Liver (tissue), 8 donors: ENCODE measurements at regions not wholly inside any gene's neighbourhood (a gene's known extent, or its start where the extent isn't known, plus 50 kb on each side); places are given as distances from the start of the nearest gene placed in this dataset.

Experiments
- DNase-seq: peaks from one replicate; pipeline ENCODE4 v3.0.0-alpha.2; 2017; ENCODE audit warnings: low spot score
- H3K27ac ChIP-seq, 2 donors: one replicate each; pipeline ENCODE4 v1.7.0; 2013; ENCODE audit warnings: inconsistent platforms in 2 of 2, low read length in 2 of 2, control low read depth in 1 of 2, low read depth in 1 of 2, mild to moderate bottlenecking in 1 of 2
- H3K27me3 ChIP-seq, 4 donors: one replicate each; pipeline versions ENCODE4 v1.6.1 to v1.7.0; 2013; ENCODE audit warnings: low read length in 3 of 4, inconsistent platforms in 1 of 4, mild to moderate bottlenecking in 1 of 4, moderate library complexity in 1 of 4; ENCODE audit not compliant: control insufficient read depth in 4 of 4, insufficient read depth in 4 of 4
- H3K36me3 ChIP-seq, 4 donors: one replicate each; pipeline versions ENCODE4 v1.6.1 to v1.7.0; 2013; ENCODE audit warnings: low read length in 3 of 4, mild to moderate bottlenecking in 3 of 4, low read depth in 1 of 4, moderate library complexity in 1 of 4; ENCODE audit not compliant: control insufficient read depth in 4 of 4, insufficient read depth in 3 of 4
- H3K4me1 ChIP-seq, 4 donors: one replicate each; pipeline versions ENCODE4 v1.6.1 to v1.7.0; 2013; ENCODE audit warnings: low read length in 3 of 4, mild to moderate bottlenecking in 3 of 4, moderate library complexity in 1 of 4; ENCODE audit not compliant: control insufficient read depth in 4 of 4, insufficient read depth in 4 of 4
- H3K4me3 ChIP-seq, 3 donors: one replicate each; pipeline versions ENCODE4 v1.6.1 to v1.7.0; 2013; ENCODE audit warnings: low read length in 3 of 3, control low read depth in 1 of 3, low read depth in 1 of 3, mild to moderate bottlenecking in 1 of 3
- H3K9ac ChIP-seq, 2 donors: one replicate each; pipeline ENCODE4 v1.7.0; 2013; ENCODE audit warnings: low read length in 2 of 2, mild to moderate bottlenecking in 2 of 2, moderate library complexity in 2 of 2, control low read depth in 1 of 2, low read depth in 1 of 2
- H3K9me3 ChIP-seq, 4 donors: one replicate each; pipeline versions ENCODE4 v1.6.1 to v1.7.0; 2013; ENCODE audit warnings: low read length in 3 of 4; ENCODE audit not compliant: control insufficient read depth in 4 of 4
- EGR1 ChIP-seq, 2 donors: IDR thresholded peaks; 2 replicates each; pipeline ENCODE4 v1.6.1; 2016 to 2018; ENCODE audit warnings: antibody characterized with exemption in 2 of 2, low read depth in 2 of 2
- FOXA1 ChIP-seq: IDR thresholded peaks from 2 replicates; pipeline ENCODE4 v1.6.1; 2016; ENCODE audit warnings: antibody characterized with exemption
- FOXA2 ChIP-seq: IDR thresholded peaks from 2 replicates; pipeline ENCODE4 v1.6.1; 2016; ENCODE audit warnings: antibody characterized with exemption
- GABPA ChIP-seq, 2 donors: IDR thresholded peaks in 1 of 2; conservative IDR thresholded peaks in 1 of 2; 2 replicates each; pipeline ENCODE4 v1.6.1; 2016; ENCODE audit warnings: antibody characterized with exemption in 2 of 2, mild to moderate bottlenecking in 1 of 2, moderate library complexity in 1 of 2
- HNF4G ChIP-seq: IDR thresholded peaks from 2 replicates; pipeline ENCODE4 v1.6.1; 2016; ENCODE audit warnings: antibody characterized with exemption
- NR2F2 ChIP-seq: IDR thresholded peaks from 2 replicates; pipeline ENCODE4 v1.6.1; 2016; ENCODE audit warnings: antibody characterized with exemption
- SP1 ChIP-seq: IDR thresholded peaks from 2 replicates; pipeline ENCODE4 v1.6.1; 2018; ENCODE audit warnings: antibody characterized with exemption, mild to moderate bottlenecking
- TAF1 ChIP-seq: conservative IDR thresholded peaks from 2 replicates; pipeline ENCODE4 v1.6.1; 2016; ENCODE audit warnings: antibody characterized with exemption, mild to moderate bottlenecking
- WGBS: extraction: QIAGEN DNeasy Blood & Tissue Kit; methylation state at CpG from one replicate; pipeline ENCODE4 v1.1.7; 2013; 5-methylcytosine and 5-hydroxymethylcytosine counted together
- TF ChIP-seq, protein P1 (sequence below): IDR thresholded peaks from 2 replicates; pipeline ENCODE4 v1.6.1; 2016; ENCODE audit warnings: antibody characterized with exemption
- TF ChIP-seq, protein P2 (sequence below): IDR thresholded peaks from 2 replicates; pipeline ENCODE4 v1.6.1; 2016; ENCODE audit warnings: antibody characterized with exemption
- TF ChIP-seq, protein P3 (sequence below): fragments of 150-350 bp; IDR thresholded peaks from 2 replicates; pipeline ENCODE4 v1.5.1; 2017; ENCODE audit warnings: improper control_type of control experiment, low read depth, low read length; ENCODE audit not compliant: missing input control
- TF ChIP-seq, protein P4 (sequence below): IDR thresholded peaks from 2 replicates; pipeline ENCODE4 v1.6.1; 2016; ENCODE audit warnings: antibody characterized with exemption, mild to moderate bottlenecking
- TF ChIP-seq, protein P5 (sequence below): IDR thresholded peaks from 2 replicates; pipeline ENCODE4 v1.6.1; 2016; ENCODE audit warnings: antibody characterized with exemption
- donor health status: healthy.
- donor health status: healthy.
- donor health status: healthy.
- donor health status: healthy.
- donor health status: healthy.

DNA sequence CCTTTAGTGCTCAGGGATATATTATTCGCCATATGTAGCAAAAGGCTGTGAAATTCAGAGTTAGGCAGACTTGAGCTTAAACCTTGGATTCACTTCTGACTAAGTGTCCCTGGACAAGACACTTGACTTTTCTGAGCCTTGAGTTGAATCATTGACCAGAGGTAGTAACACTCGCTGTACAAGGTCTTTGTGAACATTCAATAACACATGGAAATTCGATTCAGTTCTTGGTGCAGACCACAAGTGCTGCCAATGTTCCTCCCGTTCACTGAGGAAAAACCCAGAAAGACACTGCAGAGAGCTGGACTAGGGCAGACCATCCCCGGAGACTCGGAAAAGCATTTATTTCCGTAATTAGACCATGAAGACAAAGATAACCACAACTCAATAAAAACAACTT is 901.4 kb downstream of the AACS start (continued):
- TF ChIP-seq, protein P1, sequence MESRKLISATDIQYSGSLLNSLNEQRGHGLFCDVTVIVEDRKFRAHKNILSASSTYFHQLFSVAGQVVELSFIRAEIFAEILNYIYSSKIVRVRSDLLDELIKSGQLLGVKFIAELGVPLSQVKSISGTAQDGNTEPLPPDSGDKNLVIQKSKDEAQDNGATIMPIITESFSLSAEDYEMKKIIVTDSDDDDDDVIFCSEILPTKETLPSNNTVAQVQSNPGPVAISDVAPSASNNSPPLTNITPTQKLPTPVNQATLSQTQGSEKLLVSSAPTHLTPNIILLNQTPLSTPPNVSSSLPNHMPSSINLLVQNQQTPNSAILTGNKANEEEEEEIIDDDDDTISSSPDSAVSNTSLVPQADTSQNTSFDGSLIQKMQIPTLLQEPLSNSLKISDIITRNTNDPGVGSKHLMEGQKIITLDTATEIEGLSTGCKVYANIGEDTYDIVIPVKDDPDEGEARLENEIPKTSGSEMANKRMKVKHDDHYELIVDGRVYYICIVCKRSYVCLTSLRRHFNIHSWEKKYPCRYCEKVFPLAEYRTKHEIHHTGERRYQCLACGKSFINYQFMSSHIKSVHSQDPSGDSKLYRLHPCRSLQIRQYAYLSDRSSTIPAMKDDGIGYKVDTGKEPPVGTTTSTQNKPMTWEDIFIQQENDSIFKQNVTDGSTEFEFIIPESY: no peak
- TF ChIP-seq FOXA1: no peak
- no peak for TF ChIP-seq TAF1
- TF ChIP-seq, protein P2, sequence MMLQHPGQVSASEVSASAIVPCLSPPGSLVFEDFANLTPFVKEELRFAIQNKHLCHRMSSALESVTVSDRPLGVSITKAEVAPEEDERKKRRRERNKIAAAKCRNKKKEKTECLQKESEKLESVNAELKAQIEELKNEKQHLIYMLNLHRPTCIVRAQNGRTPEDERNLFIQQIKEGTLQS: no peak
- TF ChIP-seq SP1: no peak
- TF ChIP-seq EGR1 (IDR thresholded peaks at IDR 0.05; ENCODE audit: low read depth in 2 of 2): no peak
- no peak for TF ChIP-seq HNF4G
- TF ChIP-seq GABPA (IDR thresholded peaks at IDR 0.05 in 1 of 2, conservative IDR thresholded peaks at IDR 0.05 in 1 of 2): no peak
- TF ChIP-seq FOXA2: no peak
- TF ChIP-seq, protein P3, sequence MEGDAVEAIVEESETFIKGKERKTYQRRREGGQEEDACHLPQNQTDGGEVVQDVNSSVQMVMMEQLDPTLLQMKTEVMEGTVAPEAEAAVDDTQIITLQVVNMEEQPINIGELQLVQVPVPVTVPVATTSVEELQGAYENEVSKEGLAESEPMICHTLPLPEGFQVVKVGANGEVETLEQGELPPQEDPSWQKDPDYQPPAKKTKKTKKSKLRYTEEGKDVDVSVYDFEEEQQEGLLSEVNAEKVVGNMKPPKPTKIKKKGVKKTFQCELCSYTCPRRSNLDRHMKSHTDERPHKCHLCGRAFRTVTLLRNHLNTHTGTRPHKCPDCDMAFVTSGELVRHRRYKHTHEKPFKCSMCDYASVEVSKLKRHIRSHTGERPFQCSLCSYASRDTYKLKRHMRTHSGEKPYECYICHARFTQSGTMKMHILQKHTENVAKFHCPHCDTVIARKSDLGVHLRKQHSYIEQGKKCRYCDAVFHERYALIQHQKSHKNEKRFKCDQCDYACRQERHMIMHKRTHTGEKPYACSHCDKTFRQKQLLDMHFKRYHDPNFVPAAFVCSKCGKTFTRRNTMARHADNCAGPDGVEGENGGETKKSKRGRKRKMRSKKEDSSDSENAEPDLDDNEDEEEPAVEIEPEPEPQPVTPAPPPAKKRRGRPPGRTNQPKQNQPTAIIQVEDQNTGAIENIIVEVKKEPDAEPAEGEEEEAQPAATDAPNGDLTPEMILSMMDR: no peak

DNA sequence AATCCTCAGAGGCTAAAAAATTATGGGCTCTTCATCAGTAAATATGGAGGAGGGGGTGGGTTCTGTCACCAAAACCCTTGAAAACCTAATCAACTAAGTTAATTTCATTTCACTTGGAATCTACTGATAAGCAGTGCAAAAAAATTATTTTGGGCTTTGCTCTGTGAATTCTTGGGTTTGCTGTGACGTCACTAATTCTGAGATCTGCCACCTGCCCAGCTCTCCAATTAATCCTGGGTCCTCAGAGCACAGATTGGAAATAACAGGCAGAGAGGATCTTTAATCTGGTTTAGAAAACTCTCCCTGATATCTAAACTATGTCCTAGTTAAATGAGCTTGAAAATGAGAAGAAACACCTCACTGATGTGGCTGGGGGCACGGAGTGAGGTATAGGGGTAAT is 903.2 kb downstream of the AACS start:
- no peaks in the 10 kb centered on the region for H3K27me3 ChIP-seq
- no peaks in the 10 kb centered on the region for H3K4me1 ChIP-seq
- no peak overlapping the region for H3K4me3 ChIP-seq
- no peak overlapping the region for H3K9ac ChIP-seq
- TF ChIP-seq TAF1 (no peak), SP1 (no peak), NR2F2 (no peak), GABPA (IDR thresholded peaks at IDR 0.05 in 1 of 2, conservative IDR thresholded peaks at IDR 0.05 in 1 of 2) (no peak), FOXA1 (no peak)
- TF ChIP-seq, protein P1: no peak
- TF ChIP-seq, protein P4, sequence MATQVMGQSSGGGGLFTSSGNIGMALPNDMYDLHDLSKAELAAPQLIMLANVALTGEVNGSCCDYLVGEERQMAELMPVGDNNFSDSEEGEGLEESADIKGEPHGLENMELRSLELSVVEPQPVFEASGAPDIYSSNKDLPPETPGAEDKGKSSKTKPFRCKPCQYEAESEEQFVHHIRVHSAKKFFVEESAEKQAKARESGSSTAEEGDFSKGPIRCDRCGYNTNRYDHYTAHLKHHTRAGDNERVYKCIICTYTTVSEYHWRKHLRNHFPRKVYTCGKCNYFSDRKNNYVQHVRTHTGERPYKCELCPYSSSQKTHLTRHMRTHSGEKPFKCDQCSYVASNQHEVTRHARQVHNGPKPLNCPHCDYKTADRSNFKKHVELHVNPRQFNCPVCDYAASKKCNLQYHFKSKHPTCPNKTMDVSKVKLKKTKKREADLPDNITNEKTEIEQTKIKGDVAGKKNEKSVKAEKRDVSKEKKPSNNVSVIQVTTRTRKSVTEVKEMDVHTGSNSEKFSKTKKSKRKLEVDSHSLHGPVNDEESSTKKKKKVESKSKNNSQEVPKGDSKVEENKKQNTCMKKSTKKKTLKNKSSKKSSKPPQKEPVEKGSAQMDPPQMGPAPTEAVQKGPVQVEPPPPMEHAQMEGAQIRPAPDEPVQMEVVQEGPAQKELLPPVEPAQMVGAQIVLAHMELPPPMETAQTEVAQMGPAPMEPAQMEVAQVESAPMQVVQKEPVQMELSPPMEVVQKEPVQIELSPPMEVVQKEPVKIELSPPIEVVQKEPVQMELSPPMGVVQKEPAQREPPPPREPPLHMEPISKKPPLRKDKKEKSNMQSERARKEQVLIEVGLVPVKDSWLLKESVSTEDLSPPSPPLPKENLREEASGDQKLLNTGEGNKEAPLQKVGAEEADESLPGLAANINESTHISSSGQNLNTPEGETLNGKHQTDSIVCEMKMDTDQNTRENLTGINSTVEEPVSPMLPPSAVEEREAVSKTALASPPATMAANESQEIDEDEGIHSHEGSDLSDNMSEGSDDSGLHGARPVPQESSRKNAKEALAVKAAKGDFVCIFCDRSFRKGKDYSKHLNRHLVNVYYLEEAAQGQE: no peak
- TF ChIP-seq, protein P5, sequence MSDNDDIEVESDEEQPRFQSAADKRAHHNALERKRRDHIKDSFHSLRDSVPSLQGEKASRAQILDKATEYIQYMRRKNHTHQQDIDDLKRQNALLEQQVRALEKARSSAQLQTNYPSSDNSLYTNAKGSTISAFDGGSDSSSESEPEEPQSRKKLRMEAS: no peak
- no peak for DNase-seq
- no peak overlapping the region for H3K27ac ChIP-seq
- WGBS: 91% methylated on average over 2 of the region's 2 CpGs
- no peaks in the 10 kb centered on the region for H3K9me3 ChIP-seq
- peaks cover 0 to 7% (median 0%) of the 10 kb centered on the region in 4 donors for H3K36me3 ChIP-seq
